ENCODE measurements at regions not wholly inside any gene's neighbourhood (a gene's known extent, or its start where the extent isn't known, plus 50 kb on each side); places are given as distances from the start of the nearest gene placed in this dataset.
A peak's percentile ranks its signal among the peaks of the same experiment; 100 is the strongest.

DNA sequence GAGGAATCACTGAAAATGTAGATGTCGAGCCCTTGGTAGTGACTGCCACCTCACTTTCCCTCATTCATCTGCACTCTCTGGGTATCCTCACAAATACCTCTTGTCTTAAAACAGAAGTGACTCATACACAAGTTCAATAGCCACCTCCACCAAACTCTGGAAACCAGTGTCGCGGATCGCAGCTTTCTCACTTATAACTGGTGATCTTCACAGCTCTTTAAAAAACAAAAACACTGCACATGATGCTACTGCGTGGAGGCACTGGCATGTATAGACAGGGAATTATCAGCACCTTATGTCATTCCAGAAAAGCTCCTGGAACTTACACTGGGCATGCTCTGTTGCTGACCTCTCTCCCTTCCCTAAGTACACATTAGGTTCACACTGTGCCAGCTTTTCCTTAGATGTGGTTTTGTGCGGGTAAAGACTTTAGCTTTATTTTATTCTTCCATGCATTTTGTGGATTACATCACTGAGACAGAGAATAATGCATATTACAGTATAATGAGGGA lies 425.5 kb upstream of the CADM1 start:
- DNase-seq (ENCODE audit: missing footprints) (no peak), ATAC-seq (no peak)
- intact Hi-C loops (cut with DNase I) = no loop called here

DNA sequence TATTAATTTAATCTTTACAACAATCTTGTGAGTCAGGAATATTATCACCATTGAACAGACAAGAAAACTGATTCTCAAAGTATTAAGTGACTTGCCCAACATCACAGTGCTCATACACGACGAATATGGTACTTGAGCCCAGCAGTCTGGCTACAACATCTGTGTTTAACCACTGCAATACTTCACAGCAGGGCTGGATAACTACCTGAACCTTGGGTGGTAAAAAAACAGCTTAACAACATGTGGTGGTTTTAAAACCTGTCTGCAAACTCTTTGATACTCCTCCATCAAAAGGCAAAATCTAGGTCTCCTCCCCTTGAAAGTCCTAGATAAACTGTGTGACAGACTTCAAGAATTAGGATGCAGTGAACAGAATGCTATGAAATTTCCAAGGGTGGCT lies 424.6 kb upstream of the CADM1 start:
- DNase-seq (ENCODE audit: missing footprints) (no peak), ATAC-seq (no peak)
- intact Hi-C loops (cut with DNase I) = no loop called here

DNA sequence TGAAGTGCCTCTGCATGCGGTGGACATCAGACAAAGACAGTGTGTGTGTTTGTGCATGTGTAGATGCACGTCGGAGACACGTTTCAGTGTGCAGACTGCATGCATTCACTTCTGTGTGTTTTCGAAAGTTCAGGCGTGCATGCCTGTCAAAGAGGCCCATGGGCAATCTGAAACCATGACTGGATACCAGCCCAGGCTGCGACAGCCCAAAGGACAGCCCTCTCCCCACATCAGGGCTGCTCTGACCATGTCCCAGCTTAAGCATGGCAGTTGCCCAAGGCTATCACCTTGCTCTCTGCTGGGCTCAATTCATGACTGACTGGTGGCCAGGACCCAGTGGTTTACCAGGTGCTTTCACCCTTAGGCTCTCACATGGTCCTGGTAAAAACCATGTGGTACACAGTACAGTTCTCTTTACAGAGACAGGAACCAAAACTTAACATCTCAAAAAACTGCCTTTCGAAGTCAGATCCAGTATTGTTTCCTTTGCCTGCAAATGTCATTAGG lies 423.7 kb upstream of the CADM1 start:
- ATAC-seq = no peak
- intact Hi-C loops (cut with DNase I) = no loop called here
- DNase-seq (ENCODE audit: missing footprints) = no peak

DNA sequence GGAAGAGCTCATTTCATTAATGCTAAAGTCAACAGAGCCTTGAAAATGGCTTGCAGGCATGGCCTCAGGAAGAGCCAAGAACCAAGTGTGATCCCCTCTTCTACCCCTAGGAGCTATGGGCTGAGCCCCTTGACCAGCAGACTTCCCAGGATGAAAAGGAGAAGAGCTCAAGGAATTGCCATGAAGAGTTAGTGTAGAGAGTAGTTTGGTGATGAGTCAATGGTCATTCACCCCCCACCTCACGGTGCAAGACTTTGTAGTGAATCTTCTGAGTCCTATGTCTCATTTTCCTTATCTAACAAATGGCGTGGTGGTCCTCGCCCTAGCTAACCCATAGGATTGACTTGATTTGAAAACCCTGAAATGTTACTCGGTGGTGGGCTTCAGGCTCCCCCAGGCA lies 422.4 kb upstream of the CADM1 start:
- intact Hi-C loops (cut with DNase I) = no loop called here
- DNase-seq (ENCODE audit: missing footprints) (no peak), ATAC-seq (no peak)

DNA sequence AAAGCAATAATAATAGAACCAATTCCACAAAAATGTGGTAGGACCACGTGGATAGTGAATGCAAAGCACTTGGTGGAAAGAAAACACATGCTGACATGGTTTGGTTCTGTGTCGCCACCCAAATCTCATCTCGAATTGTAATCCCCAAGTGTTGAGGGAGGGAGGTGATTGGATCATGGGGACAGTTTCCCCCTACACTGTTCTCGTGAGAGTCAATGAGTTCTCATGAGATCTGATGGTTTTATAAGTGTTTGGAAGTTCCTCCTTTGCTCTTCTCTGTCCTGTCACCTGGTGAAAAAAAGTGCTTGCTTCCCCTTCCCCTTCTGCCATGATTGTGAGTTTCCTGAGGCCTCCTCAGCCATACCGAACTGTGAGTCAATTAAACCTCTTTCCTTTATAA lies 421.9 kb upstream of the CADM1 start:
- intact Hi-C loops (cut with DNase I) = no loop called here
- DNase-seq (ENCODE audit: missing footprints) (no peak), ATAC-seq (no peak)

DNA sequence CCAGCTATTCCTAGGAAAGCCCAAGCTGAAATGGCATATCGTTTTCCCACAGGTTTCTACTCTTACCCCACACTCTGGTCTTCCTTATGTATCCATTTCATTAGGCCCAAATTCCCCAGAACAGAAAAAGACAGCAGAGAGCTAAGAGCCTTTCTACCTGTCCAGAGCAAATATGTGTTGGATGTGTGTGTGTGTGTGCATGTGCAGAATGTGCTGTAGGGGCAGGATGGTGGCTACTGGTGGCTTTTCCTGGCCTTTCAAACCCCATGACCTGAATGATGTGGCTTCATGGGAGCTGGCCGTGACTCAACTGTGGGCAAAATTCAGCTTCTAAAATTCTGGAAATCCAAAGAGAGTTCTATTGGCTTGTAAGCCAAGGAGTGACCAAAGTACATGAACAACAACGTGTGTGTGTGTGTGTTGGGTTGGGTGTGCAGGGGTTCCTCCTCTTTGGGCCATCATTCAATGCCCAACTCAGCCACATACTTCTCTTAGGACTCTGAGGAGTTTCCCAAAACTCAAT lies 421.4 kb upstream of the CADM1 start:
- DNase-seq (ENCODE audit: missing footprints) (no peak), ATAC-seq (no peak)
- intact Hi-C loops (cut with DNase I) = no loop called here

DNA sequence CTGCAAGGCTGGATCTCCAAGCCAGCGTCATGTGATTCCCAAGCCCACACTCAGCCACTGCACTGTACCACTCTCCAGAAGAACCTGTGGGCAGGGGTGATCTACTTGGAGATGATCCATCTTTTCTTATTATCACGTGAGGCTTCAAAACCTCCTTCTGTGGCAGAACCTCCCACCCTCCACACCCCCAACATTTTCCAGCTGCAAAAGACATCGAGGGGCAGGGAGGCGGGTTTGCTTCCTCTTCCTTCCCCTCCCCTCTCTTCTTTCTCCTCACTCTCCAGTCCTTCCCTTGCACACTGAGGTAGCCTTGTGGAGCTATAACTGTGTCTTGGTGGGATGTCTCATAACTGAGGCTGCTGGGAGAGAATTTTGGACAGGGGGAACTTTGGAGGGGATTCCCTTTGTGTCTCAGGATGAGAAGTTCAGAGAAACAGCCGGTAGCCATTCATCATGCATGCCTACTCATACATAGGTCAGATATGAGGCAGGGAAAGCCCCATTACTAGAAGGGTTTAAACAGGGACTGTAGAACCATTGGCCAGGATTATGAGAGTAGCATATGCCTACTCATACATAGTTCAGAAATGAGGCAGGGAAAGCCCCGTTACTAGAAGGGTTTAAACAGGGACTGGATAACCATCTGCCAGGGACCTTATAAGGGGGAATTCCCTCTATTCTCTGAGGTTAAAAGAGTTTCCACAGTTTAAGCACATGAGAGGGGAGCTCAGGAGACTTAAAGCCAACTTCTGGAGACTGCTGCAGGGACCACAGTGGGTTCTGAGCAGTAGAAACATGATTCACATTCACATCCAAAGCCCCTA lies 420.7 kb upstream of the CADM1 start:
- DNase-seq (ENCODE audit: missing footprints) (no peak), ATAC-seq (no peak)
- intact Hi-C loops (cut with DNase I) = no loop called here

DNA sequence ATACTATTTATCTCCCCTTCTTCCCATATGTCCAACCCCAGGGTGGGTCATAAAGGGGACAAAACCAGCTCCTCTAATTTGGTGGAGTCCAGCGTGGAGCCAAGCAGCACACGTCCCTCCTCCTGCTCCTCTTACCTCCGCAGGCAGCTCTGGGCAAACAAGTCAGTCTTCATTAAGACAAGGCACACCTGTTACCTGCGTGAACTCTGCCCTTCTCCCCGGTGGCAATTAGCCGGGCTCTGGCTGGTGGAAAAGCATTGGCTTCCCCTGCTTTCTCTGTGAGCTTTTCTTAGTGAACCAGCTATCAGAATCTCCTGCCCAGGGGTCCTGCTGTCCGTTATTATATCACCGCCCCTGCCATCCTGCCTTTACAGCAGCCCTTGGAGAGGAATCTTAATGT lies 418.7 kb upstream of the CADM1 start:
- no peak for DNase-seq (ENCODE audit: missing footprints)
- no peak for ATAC-seq
- intact Hi-C loops (cut with DNase I) = no loop called here

DNA sequence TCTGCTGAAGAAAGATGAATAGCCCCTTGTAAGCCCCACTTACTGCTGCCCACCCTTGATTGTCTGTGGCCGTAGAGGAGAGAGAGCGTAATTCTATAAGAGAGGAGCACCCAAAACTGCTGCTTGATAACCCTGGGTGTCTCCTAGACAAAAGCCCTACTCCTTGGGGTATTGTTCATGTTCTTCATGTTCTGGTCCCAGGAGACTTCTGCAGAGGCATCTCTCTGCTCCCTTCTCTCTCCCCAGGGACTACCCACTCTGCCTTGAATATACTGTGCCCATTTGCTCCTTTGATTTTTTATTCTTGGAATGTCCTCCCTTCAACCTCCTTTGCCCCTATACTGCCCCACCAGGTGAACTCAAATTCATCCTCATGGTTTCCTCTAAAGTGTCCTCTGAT lies 417.8 kb upstream of the CADM1 start:
- no peak for ATAC-seq
- DNase-seq (ENCODE audit: missing footprints) = no peak
- intact Hi-C loops (cut with DNase I) = no loop called here

DNA sequence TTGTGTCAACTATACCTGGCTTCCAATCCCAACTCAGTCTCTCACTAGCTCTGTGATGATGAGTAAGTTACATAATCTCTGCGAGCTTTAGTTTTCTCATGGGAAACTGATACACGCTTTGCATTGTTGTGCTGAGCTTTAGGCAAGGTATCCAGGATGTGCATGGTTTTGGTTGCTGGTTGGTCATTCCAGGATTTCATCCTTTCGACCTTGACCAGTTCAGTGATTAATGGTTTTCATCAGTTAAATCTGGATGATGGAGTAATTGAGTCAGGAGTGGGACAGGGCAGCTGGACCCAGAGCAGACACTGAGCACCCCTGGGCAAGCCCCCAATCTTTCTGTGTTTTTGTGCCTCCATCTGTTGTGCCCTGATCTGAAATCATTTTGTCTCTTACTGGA lies 417.3 kb upstream of the CADM1 start:
- ATAC-seq = no peak
- intact Hi-C loops (cut with DNase I) = no loop called here
- DNase-seq (ENCODE audit: missing footprints) = no peak

DNA sequence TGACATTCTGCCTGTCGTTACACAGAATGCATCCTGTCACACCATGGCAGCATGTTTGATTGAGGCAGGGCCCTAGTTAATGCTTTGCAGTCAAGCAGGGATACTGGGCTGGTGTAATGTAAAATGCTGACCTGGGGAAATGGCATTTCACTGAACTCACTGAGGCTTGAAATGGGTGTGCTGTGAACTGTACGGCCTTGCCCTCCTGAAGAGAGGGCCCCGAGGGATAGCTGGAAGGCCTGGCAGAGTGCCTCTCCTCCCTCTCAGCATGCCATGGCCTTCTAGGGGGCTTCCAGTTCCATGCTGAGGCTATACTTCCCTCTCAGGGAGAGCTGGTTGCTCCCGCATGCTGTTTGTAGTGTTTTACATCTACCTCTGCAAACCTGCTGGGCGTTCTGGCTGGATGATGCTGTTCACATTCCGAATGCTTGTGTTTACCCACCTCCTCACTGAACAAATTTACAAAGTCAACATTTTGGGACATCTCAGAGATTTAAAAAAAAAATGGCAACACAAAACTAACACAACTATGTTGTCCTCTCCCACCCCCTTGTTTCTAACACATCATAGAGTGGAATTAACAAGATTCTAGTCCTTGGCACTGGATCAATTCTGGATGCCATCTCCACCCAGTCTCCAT lies 416.7 kb upstream of the CADM1 start:
- intact Hi-C loops (cut with DNase I) = no loop called here
- no peak for DNase-seq (ENCODE audit: missing footprints)
- no peak for ATAC-seq

DNA sequence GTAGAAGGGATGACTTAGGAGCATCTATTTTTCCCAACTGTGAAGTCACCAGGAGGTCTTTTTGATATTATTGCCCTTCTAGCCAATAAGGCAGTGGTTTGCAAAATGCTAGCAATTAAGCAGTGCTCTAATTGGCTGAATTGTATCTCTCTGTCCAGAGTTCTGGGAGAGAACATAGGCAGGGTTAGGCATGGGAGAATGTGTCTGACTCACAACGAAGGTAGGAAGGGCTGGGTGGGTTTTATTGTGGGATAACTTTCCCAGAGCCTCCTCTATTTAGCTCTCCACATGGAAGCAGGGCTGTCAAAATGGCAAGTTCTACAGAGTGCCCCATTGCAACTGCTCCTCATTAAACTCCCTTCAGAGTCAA lies 415.9 kb upstream of the CADM1 start:
- intact Hi-C loops (cut with DNase I) = no loop called here

DNA sequence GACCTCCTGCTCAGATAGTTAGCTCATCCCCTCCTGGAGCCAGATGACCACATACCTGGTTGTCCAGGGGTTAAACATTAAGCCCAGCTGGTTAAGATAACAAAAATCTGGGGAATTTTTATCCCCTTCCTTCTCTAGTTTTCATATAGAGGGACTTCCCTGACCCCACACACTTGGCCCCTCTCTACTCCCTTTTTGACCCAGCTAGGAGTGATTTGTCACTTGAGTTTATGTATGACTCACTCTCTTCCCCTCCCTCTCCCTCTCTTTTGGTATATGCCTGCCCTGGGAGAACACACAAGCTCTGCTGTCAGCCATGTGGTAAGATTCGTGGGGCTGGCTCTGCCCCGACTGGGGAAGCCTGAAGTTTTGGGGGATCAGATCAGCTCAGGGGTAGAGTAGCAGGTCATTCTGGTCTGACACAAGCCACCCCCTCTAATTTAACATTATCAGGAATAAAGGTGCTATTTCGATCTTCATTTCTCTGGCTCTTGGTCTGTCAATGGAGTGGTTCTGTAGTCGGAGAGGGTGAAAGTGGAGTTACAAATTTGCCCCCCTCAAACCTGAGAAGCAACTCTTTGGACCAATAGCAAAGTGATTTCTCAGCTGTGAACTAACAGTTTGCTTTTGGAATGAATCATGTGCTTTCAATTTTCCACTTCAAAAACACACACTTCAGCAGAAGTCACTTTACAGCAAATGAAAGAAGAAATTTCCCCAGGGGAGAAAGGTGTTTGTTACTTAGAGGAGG lies 415.3 kb upstream of the CADM1 start:
- DNase-seq (ENCODE audit: missing footprints) (no peak), ATAC-seq (peak; percentile 54)
- intact Hi-C loops (cut with DNase I) = no loop called here

More for the DNA sequence above, 415.9 kb upstream of the CADM1 start:
- DNase-seq (ENCODE audit: missing footprints) (no peak), ATAC-seq (no peak)

DNA sequence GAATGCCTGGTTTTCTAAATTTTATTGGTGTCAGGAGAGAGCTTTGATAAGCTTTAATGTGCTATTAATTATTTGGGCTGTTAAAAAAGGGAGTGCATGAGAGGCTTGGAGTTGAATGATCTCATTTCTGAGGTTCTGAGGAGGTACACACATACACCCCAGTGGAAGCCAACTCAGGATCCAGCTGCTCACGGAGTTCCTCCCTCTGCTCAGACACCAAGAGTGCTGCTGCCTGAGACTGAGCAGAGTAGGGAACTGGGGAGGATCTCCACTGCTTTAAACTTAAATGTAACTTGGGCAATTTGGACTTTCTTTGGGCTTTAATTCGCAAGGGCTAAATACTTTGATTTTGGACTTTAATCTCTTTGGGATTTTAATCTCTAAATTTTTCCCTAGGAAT lies 414.4 kb upstream of the CADM1 start:
- ATAC-seq = no peak
- intact Hi-C loops (cut with DNase I) = no loop called here
- no peak for DNase-seq (ENCODE audit: missing footprints)

DNA sequence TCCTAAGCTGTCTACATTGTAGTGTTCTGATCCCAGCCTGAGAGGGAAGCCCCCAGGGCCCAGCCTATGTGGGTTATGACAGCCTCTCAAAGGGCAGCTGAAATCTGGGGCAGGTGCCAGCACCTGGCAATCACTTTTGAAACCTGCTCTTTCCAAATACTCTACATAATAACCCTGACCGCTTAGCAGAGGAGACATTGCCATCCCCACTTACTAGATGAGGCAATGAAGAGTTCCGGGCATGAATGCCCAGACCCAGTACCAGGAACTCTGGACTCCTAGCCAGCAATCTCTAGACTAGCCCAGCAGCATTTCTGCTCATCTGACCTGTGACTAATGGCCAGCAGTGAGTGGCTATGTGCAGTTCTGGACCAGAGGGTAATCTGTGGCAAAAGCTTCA lies 412.4 kb upstream of the CADM1 start:
- ATAC-seq (no peak), DNase-seq (ENCODE audit: missing footprints) (no peak)
- intact Hi-C loops (cut with DNase I) = no loop called here

DNA sequence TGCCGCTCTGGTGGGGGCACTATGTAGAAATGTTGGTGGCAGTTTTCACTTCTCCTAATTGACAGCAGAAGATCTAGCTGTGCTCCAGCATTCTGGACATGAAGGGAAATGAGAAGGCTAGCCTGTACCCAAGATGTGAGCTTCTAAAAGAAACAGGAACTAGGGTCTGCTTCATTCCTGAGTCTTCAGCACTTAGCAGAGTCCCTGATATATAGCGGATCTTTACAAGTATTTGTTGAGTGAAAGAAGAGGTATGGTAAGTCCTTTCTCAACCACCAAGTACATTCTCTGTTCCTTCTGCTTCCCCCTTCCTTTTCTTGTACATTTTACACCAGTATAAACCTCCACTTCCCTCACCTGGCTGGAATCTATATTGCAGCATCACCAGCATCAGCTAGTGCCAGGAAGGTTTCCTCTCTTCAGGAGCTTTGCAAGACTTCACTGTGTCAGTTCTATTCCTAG lies 408.3 kb upstream of the CADM1 start:
- intact Hi-C loops (cut with DNase I) = no loop called here
- peak; percentile 34 for ATAC-seq
- no peak for DNase-seq (ENCODE audit: missing footprints)

DNA sequence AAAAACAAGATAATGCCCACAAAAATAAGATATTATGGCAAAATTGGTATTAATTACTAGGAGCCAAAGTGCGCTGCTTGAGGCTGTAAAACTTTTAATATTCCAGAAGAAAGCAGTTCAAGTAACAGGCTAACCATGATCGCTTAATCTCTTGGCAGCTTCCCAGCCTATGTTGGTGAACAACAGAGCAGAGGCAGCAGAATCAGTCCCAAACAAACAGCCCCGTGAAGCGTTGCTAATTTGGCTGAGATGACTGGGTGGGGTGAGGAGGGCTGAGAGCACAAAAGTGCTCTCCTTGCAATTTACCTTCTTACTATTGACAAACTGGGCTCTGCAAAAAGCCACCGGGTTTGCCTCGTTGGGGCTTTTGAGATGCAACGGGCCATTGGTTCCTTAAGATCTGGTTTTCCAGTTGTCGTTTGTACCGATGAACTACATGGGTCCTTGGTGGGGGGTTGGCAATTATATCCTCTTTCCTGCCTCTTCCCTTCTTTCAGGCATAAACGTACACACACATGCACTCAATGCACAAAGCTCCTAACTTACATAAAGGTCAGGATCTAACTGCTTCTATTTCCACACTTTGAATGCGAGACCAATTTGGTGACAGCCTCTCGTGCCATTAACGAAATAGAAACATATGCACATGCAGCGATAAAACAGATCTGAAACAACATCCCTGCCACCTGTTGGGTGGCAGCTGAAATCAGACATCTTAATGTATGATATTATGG lies 407.6 kb upstream of the CADM1 start:
- no peak for DNase-seq (ENCODE audit: missing footprints)
- intact Hi-C loops (cut with DNase I) = no loop called here

DNA sequence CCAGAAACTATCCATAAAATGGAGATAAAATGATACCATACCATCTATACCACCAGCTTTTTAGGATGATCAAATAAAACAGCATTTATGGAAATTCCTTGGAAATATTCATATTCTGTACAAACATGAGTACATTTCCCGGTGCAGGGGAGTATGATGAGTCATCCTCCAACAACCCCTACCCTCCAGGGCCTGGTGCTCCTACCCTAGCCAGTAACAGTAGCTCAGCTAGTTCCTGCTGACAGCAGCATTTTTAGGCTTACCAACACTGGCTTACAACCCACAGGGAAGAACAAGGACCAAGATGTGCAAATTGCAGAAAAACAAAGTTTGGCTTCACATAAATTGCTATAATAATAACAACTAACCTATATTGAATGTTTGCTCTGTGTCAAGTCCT lies 406.2 kb upstream of the CADM1 start:
- intact Hi-C loops (cut with DNase I) = no loop called here
- ATAC-seq = no peak

More for the DNA sequence above, 407.6 kb upstream of the CADM1 start:
- no peak for ATAC-seq

DNA sequence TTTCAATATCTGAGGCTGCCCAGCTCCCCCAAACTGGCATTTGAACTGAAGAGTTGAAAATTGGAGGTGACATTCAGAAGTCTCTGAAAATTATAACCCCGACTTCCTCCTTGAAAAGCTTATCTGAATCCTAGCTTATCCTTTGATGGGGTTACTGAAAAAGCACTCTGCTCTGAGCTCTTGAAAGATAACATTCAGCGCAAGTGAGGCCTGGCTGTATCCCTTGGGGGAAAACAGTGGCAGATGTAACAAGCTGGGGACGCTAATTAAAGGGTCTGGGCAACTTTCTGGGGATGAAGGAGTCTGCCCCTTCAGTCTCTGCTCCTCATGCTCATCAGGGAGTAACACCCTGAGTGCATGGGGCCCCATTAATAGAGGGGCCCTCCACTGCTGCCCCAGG lies 402.0 kb upstream of the CADM1 start:
- DNase-seq (ENCODE audit: missing footprints) = no peak
- ATAC-seq = no peak
- intact Hi-C loops (cut with DNase I) = no loop called here

More for the DNA sequence above, 406.2 kb upstream of the CADM1 start:
- no peak for DNase-seq (ENCODE audit: missing footprints)
